GM13977 (cell line): ENCODE measurements at regions not wholly inside any gene's neighbourhood (a gene's known extent, or its start where the extent isn't known, plus 50 kb on each side); places are given as distances from the start of the nearest gene placed in this dataset.

Experiments
- DNase-seq: peaks from one replicate; pipeline ENCODE4 v3.0.0; 2012; ENCODE audit warnings: low spot score
- in situ Hi-C: fragments of 300-500 bp; cut with MboI; formaldehyde crosslinking; loops from one replicate; pipeline ENCODE4 v1.12.0; 2022; ENCODE audit warnings: low sequenced_read_pairs, low pct_unique_long_range_greater_than_20kb, mixed read lengths, inconsistent platforms; ENCODE audit not compliant: unreplicated experiment
- TF ChIP-seq, protein P1 (sequence below): IDR thresholded peaks from 2 replicates; pipeline ENCODE4 v1.5.1; 2012; ENCODE audit warnings: mild to moderate bottlenecking, control low read depth; ENCODE audit not compliant: insufficient read depth; ENCODE audit errors: extremely low read depth, missing control alignments

GRCh38 chr3:102159810-102160451 is 274.9 kb upstream of the ZPLD1 start:
- TF ChIP-seq, protein P1, sequence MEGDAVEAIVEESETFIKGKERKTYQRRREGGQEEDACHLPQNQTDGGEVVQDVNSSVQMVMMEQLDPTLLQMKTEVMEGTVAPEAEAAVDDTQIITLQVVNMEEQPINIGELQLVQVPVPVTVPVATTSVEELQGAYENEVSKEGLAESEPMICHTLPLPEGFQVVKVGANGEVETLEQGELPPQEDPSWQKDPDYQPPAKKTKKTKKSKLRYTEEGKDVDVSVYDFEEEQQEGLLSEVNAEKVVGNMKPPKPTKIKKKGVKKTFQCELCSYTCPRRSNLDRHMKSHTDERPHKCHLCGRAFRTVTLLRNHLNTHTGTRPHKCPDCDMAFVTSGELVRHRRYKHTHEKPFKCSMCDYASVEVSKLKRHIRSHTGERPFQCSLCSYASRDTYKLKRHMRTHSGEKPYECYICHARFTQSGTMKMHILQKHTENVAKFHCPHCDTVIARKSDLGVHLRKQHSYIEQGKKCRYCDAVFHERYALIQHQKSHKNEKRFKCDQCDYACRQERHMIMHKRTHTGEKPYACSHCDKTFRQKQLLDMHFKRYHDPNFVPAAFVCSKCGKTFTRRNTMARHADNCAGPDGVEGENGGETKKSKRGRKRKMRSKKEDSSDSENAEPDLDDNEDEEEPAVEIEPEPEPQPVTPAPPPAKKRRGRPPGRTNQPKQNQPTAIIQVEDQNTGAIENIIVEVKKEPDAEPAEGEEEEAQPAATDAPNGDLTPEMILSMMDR = no peak
- no peak for DNase-seq
- in situ Hi-C loops = no loop called here

DNA sequence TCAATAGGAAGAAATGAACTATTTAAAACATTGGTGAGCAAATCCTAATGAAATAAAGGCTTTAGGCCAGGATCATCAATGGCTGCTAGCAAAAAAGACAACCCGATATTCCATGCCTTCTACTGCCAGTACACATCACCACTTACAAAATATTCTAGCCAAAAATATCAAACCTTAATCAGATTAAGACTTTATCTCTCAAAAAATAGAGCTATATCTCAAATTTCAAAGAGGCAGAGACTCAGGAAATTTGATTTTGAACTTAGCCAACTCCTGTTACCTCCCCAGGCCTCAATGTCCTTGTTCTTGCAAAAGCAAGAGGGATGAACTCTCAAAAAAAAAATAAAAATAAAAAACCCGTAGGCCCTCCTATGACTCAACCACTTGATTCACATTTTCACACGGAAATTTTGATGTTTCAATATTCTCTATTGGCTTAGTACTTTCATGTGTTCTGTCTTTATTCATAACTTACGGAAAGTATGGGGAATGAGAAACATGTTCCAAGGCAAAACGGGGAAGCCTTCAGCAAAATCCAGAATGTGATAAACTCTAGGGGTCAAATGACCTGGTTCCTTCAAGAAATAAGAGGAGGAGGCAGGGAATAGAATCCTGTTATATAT is 273.3 kb upstream of the ZPLD1 start:
- TF ChIP-seq, protein P1 = no peak
- in situ Hi-C loops = no loop called here
- no peak for DNase-seq

- in situ Hi-C loops = no loop called here
- TF ChIP-seq, protein P1 = no peak
- no peak for DNase-seq
Observed at GRCh38 chr3:102162251-102162650, 272.6 kb upstream of the ZPLD1 start.

GRCh38 chr3:102163039-102163817 is 271.6 kb upstream of the ZPLD1 start:
- no peak for DNase-seq
- TF ChIP-seq, protein P1 = no peak
- in situ Hi-C loops = no loop called here

DNA sequence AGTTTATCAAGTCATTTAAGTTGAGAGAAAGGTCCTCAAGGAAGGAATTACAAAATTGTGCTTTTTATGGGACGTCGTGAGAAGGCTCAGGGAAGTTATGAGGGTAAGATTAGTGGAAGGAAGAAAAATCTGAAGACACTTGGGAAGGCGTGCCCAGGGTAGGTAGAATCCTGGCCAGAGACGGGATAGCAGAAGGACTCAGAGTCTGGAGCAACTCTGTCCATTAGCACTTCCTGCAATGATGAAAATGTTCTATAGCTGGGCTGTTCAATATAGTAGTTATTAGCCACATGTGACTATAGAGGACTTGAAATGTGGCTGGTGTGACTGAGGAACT is 271.0 kb upstream of the ZPLD1 start:
- TF ChIP-seq, protein P1 = no peak
- in situ Hi-C loops = no loop called here
- no peak for DNase-seq

DNA sequence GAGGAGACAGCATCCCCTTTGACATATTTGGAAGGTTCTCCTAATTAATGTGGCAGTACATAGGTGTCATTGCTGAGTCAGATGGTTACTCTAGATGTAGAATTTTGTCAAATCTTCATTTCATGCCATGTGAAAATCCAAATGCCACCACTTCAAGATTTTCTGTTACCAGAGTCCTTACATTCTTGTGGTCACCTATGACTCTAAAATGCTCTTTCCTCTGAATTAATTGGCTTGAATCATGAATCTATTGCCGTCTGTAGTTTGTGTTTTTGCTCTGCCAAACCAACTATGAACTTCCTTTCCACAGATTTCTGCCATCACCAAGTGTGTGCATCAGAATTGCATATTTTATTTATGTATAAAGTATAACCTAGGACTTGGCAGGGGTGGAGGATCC is 269.4 kb upstream of the ZPLD1 start:
- DNase-seq = no peak
- in situ Hi-C loops = no loop called here
- TF ChIP-seq, protein P1 = no peak
